Activated CD4-positive, alpha-beta T cell treated with anti-CD3 and anti-CD28 coated beads, Interleukin-2, Interleukin-6, amounts not matched to agents 100 ng/mL and 50 ng/mL, durations not matched to agents 16 hours and 8 hours (primary cell): ENCODE measurements at regions not wholly inside any gene's neighbourhood (a gene's known extent, or its start where the extent isn't known, plus 50 kb on each side); places are given as distances from the start of the nearest gene placed in this dataset.
A peak's percentile ranks its signal among the peaks of the same experiment; 100 is the strongest.
"Not testable (repeated sequence)": the region's sequence is repeated elsewhere in the genome, so short reads cannot be mapped to it uniquely, and the experiment has no call there.

Experiments
- DNase-seq: peaks from one replicate; pipeline ENCODE4 v3.0.0-alpha.2; 2020

DNA sequence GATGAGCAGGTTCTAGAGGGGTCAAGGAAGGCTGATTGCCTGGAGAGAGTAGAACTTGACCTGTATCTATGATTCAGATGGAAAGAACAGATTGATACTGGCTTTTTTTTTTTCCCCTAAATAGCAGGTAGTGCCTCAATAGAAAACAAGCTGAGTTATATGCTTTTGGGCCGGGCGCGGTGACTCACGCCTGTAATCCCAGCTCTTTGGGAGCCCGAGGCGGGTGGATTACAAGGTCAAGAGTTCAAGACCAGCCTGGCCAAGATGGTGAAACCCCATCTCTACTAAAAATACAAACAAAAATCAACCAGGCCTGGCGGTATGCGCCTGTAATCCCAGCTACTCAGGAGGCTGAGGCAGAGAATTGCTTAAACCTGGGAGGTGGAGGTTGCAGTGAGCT lies 186.1 kb downstream of the CEP135 start:
- DNase-seq = not testable (repeated sequence)

DNA sequence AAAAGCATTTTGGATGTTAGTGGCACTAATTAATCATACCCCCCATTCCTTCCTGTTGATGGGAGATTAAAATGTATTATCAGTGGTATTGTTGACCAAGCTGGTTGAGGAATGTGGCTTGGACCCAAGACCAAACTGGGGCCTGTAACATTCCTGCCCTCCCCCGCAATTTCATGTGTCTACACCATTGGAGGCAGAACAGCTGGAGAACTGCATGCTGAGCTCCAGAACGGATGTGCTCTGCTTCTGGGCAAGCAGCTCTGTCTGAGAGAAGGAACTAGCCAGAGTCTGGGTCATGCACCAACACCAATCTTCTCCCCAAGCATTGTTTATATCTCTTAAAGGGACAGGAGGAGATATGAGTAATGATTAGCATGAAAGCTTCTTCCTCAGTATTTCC lies 185.5 kb downstream of the CEP135 start:
- DNase-seq = no peak

- no peak for DNase-seq
Observed at GRCh38 chr4:56132835-56133234, 184.1 kb downstream of the CEP135 start.

GRCh38 chr4:56132188-56132587 lies 183.4 kb downstream of the CEP135 start:
- DNase-seq = not testable (repeated sequence)

- DNase-seq = no peak
Observed at GRCh38 chr4:56130606-56131155, 181.9 kb downstream of the CEP135 start.

DNA sequence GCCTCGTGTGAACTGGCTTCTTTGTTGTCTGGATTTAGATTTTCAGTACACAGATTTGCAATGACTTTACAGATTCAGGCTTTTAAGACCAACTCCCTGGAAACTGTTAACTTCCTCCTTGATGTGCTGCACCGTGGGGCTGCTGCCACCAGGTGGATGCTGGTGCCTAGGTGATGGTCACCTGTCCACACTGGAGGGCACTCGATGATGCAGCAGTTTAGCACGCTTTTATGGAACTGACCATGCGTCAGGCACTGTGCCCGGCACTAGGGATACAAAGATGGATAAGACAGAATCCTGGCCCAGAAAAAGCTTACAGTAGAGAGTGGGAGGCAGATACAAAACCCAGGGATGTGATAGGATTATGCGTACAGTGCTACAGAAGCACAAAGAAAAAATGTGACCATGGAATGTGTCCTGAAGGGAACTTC lies 180.7 kb downstream of the CEP135 start:
- DNase-seq = peak; percentile 9

GRCh38 chr4:56128213-56128612 lies 179.5 kb downstream of the CEP135 start:
- no peak for DNase-seq

DNA sequence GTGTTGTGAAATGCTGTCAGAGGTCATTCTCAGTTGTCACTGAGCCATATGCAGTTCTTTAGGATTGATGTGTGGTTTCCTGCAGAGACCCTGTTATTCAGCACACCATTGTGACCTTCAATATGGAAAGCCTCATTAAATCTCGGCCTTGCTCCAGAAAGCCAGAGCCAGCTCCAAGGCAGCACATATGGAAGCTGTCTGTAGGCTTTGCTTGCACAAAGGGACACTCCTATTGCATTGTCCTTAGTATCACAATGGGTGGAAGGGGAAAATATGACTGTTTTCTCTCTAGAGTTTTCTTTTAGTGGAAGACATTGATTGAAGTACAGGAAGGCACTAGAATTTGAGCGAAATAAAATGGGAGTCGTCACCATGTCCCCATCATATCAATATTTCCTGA lies 179.0 kb downstream of the CEP135 start:
- DNase-seq = no peak

DNA sequence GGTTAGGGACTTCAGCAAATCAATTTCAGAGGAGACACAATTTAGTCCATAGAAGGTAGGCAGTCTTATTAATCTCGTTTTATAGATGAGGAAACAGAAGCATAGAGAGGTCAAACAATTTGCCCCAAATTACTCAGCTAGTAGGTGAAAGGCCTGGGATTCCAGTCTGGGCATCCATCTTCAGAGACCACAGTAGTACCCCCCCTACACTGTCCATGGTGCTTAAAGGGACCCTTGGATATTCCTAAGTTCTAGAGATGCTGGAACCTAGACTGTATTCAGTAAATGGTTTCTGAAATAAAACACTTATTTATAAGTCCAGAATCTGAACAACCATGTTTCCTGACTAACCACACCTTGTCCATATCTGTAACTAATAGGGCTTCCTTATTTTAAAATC lies 174.8 kb downstream of the CEP135 start:
- DNase-seq = no peak

- DNase-seq = no peak
Observed at GRCh38 chr4:56123051-56123450, 174.3 kb downstream of the CEP135 start.

DNA sequence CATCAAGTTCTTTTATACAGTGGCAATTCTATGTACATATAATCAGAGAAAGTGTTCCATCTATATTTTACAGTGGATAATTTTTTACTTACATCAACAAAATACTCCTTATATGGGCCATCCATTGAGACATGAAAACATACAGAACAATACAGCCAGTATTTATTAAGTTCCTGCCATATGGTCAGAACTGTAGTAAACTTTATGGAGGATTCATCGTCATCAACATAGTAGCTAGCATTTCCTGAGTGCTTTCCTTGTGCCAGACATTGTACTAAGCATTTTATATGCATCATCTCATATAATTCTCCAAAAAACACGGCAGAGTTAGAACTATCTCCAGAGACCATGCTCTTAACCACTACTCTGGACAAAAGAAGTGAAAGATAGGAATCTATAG lies 170.1 kb downstream of the CEP135 start:
- no peak for DNase-seq

- DNase-seq = no peak
Observed at GRCh38 chr4:56118055-56118454, 169.3 kb downstream of the CEP135 start.

DNA sequence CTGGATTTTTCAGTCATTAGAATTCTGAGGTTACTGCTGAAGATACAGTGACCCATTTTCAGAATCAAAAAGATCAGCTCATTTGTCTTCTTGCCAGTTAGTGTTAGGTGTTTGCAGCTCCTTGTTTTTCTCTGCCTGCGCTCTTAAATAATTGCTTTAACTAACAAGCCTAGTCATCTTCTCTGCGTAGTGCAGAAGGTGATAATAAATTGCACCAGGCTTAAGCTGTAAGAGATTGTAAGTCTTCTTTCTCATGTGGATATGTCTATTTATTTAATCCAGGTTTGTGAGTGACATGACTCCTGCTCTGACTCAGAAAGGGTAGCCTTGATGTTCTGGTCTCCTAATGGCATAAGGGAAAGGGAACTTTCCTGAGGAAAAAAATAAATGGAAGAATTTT lies 167.2 kb downstream of the CEP135 start:
- no peak for DNase-seq

- no peak for DNase-seq
Observed at GRCh38 chr4:56112377-56112776, 163.6 kb downstream of the CEP135 start.

GRCh38 chr4:56106180-56107147 lies 157.7 kb downstream of the CEP135 start:
- no peak for DNase-seq

- no peak for DNase-seq
Observed at GRCh38 chr4:56104188-56104587, 155.4 kb downstream of the CEP135 start.

GRCh38 chr4:56102601-56103000 lies 153.9 kb downstream of the CEP135 start:
- no peak for DNase-seq

GRCh38 chr4:56099378-56099786 lies 150.6 kb downstream of the CEP135 start:
- no peak for DNase-seq

GRCh38 chr4:56093576-56093975 lies 144.8 kb downstream of the CEP135 start:
- no peak for DNase-seq

DNA sequence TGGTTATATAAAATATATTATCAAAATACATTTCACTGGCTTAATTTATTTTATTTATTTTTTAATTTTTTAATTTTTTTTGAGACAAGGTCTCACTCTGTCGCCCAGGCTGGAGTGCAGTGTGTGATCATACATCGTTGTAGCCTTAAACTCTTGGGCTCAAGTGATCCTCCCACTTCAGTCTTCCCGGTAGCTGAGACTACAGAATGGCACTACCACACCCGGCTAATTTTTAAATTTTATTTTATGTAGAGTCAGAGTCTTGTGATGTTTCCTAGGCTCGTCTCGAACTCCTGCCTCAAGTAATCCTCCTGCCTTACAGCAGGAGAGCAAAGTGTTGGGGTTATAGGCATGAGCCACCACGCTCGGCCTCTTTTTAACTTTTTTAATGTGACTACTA lies 143.8 kb downstream of the CEP135 start:
- no peak for DNase-seq

- no peak for DNase-seq
Observed at GRCh38 chr4:56086561-56086960, 137.8 kb downstream of the CEP135 start.

DNA sequence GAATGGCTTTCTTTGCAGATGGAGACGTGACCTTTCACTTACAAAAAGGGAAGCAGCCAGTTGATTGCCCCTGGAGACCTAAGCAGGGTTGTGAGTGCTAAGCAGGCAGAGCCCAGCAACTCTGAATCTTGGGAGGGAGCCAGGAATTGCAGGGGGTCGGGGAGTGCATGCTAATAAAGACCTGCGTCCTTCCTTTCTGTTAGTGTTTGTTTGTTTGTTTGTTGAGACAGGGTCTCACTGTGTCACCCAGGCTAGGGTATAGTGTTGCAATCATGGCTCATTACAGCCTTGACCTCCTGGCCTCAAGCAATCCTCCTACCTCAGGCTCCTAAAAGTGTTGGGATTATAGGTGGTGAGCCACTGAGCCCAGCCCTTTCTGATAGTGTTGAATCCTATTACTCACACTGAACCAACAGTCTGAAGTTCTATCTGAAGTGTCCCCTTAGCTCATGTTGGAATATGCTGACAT lies 137.4 kb downstream of the CEP135 start:
- no peak for DNase-seq

DNA sequence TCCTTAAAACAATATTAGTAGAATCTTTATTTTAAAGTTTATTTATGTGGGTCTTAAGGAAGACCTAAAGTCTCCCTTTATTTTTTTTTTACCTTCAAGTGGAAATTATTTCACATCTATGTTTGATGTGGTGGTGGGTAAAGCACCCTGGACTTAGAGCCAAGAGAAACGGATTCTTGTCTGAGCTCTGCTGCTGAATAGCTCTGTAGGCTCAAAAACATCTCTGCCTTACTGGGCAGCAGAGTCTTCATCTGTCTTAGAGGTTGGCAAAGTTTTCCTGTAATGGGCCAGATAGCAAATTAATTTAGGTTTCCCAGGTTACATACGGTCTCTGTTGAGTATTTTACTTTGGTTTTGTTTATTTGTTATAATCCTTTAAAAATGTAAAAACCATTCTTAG lies 136.5 kb downstream of the CEP135 start:
- no peak for DNase-seq

- DNase-seq = no peak
Observed at GRCh38 chr4:56084851-56085250, 136.1 kb downstream of the CEP135 start.
